K562 (cell line): ENCODE measurements at regions not wholly inside any gene's neighbourhood (a gene's known extent, or its start where the extent isn't known, plus 50 kb on each side); places are given as distances from the start of the nearest gene placed in this dataset.

Experiments used
- ATAC-seq: fragments of 200-7000 bp; cut with Tn5 transposase; 3 replicates; pipeline ENCODE4 v1.9.1; 2020; ENCODE audit warnings: moderate library complexity
- BruUV-seq: library from RNA; stranded (reverse); fragments of 400-500 nt; replicated peaks from 2 replicates; lab custom pipeline; 2021; lab: Mats Ljungman, UMichigan
- CTCF ChIA-PET: fragments of 300-600 bp; formaldehyde crosslinking; extraction: SDS; loops from one replicate; lab custom pipeline; 2021; ENCODE audit warnings: low intra/inter-chr PET ratio; lab: Yijun Ruan, JAX
- POLR2A ChIA-PET: fragments of 300-600, 350-650 bp; sonication (Branson Sonifier 250); formaldehyde crosslinking; extraction: SDS; loops from one replicate; lab custom pipeline; 2021; ENCODE audit warnings: antibody characterized with exemption, inconsistent platforms; lab: Yijun Ruan, JAX
- DNase-seq, 4 experiments: peaks; one replicate each; pipeline versions ENCODE4 v3.0.0 to v3.0.0-alpha.2; 2011 to 2018; ENCODE audit warnings: low spot score in 3 of 4, mixed read lengths in 3 of 4; ENCODE audit errors: extremely low read depth in 1 of 4
- FAIRE-seq: peaks from 2 replicates; lab custom pipeline; 2011; peaks lifted over from hg19 to GRCh38; lab: Jason Lieb, UNC
- H2AFZ ChIP-seq: 2 replicates; pipeline ENCODE4 v1.6.0; 2011; ENCODE audit warnings: low read depth, low read length, control low read depth, inconsistent platforms
- H3K27ac ChIP-seq: fragments of 200-600 bp; 3 replicates; pipeline ENCODE4 v1.8.0; 2011; ENCODE audit warnings: low read depth, mild to moderate bottlenecking, control low read depth, inconsistent platforms, low read length, moderate library complexity, mixed read lengths; ENCODE audit errors: extremely low read depth
- H3K27me3 ChIP-seq, 2 experiments: fragments of 300-600 bp in 1 of 2; 2 replicates in 1 of 2; 3 replicates in 1 of 2; pipeline versions ENCODE4 v1.6.0 to v1.8.0; 2011; ENCODE audit warnings: inconsistent platforms in 2 of 2, low read length in 2 of 2, mild to moderate bottlenecking in 1 of 2, mixed read lengths in 1 of 2, moderate library complexity in 1 of 2; ENCODE audit not compliant: control insufficient read depth in 2 of 2, insufficient read depth in 2 of 2
- H3K36me3 ChIP-seq: fragments of 300-600 bp; 3 replicates; pipeline ENCODE4 v1.8.0; 2011; ENCODE audit warnings: mild to moderate bottlenecking, low read length, inconsistent platforms; ENCODE audit not compliant: control insufficient read depth, insufficient read depth
- H3K4me1 ChIP-seq, 2 experiments: fragments of 200-600 bp in 1 of 2; replicated peaks in 1 of 2; 2 replicates in 1 of 2; 3 replicates in 1 of 2; pipeline versions ENCODE4 v1.5.1 to v1.8.0; 2011; ENCODE audit warnings: inconsistent platforms in 2 of 2, low read length in 2 of 2, mild to moderate bottlenecking in 1 of 2, mixed read lengths in 1 of 2, moderate library complexity in 1 of 2; ENCODE audit not compliant: control insufficient read depth in 2 of 2, insufficient read depth in 2 of 2
- H3K4me2 ChIP-seq: 2 replicates; pipeline ENCODE4 v1.6.1; 2011; ENCODE audit warnings: low read length, control low read depth, inconsistent platforms, mixed read lengths; ENCODE audit not compliant: insufficient read depth
- H3K4me3 ChIP-seq: fragments of 200-600 bp; sonication (generic), shearing (Covaris generic); 2 replicates; pipeline ENCODE4 v1.5.1; 2016; ENCODE audit warnings: control low read depth, inconsistent platforms
- H3K79me2 ChIP-seq: fragments of 200-600 bp; 3 replicates; pipeline ENCODE4 v1.8.0; 2011; ENCODE audit warnings: low read length, inconsistent platforms; ENCODE audit not compliant: control insufficient read depth, insufficient read depth
- H3K9ac ChIP-seq, 2 experiments: 2 replicates each; pipeline versions ENCODE4 v1.6.0 to v1.6.1; 2011; ENCODE audit warnings: low read depth in 2 of 2, low read length in 2 of 2, control low read depth in 1 of 2, inconsistent platforms in 1 of 2, mild to moderate bottlenecking in 1 of 2, mixed read lengths in 1 of 2; ENCODE audit not compliant: insufficient read depth in 1 of 2
- H3K9me1 ChIP-seq: one replicate; pipeline ENCODE4 v1.6.0; 2011; ENCODE audit warnings: inconsistent platforms, mild to moderate bottlenecking, low read length, moderate library complexity; ENCODE audit not compliant: control insufficient read depth, insufficient read depth
- H3K9me3 ChIP-seq: replicated peaks from 2 replicates; pipeline ENCODE4 v1.5.1; 2011; ENCODE audit warnings: low read depth, low read length, inconsistent platforms; ENCODE audit not compliant: control insufficient read depth, insufficient read depth
- H4K20me1 ChIP-seq: replicated peaks from 2 replicates; pipeline ENCODE4 v1.6.1; 2011; ENCODE audit warnings: low read length, inconsistent platforms, mixed read lengths; ENCODE audit not compliant: control insufficient read depth, insufficient read depth
- CCNT2 ChIP-seq: IDR thresholded peaks from 2 replicates; pipeline ENCODE4 v1.6.1; 2011; ENCODE audit warnings: borderline replicate concordance, low read depth, mild to moderate bottlenecking, moderate library complexity, mixed read lengths, low read length; ENCODE audit not compliant: insufficient read length; ENCODE audit errors: extremely low read depth
- CEBPG ChIP-seq, 3 experiments: fragments of 200-800 bp in 1 of 3; sonication (Bioruptor generic) in 1 of 3; sonication (generic) in 1 of 3; formaldehyde crosslinking in 1 of 3; IDR thresholded peaks in 2 of 3; conservative IDR thresholded peaks in 1 of 3; 2 replicates each; pipeline versions ENCODE4 v1.6.1 to v1.8.0; 2016 to 2022; ENCODE audit warnings: missing compliant biosample characterization in 2 of 3, missing genetic modification characterization in 2 of 3, mild to moderate bottlenecking in 1 of 3, missing genetic modification reagents in 1 of 3
- KAT8 ChIP-seq: fragments of 450-650 bp; IDR thresholded peaks from 2 replicates; pipeline ENCODE4 v1.6.1; 2016; ENCODE audit warnings: low read depth, mild to moderate bottlenecking
- KDM5B ChIP-seq: fragments of 200-600 bp; sonication (generic); IDR thresholded peaks from 2 replicates; pipeline ENCODE4 v1.6.1; 2012; ENCODE audit warnings: low read depth, mild to moderate bottlenecking, moderate library complexity, low read length, control low read depth, inconsistent platforms; ENCODE audit not compliant: insufficient replicate concordance
- PHTF2 ChIP-seq: fragments of 250-450 bp; sonication (Bioruptor Pico); IDR thresholded peaks from 2 replicates; pipeline ENCODE4 v1.5.0; 2021; ENCODE audit warnings: mild to moderate bottlenecking
- RBM15 ChIP-seq: fragments of 200-400 bp; formaldehyde crosslinking; IDR thresholded peaks from 2 replicates; pipeline ENCODE4 v1.6.1; 2018; ENCODE audit warnings: mild to moderate bottlenecking, low read length, moderate library complexity; ENCODE audit not compliant: insufficient read depth
- ZNF3 ChIP-seq: fragments of 250-450 bp; sonication (Bioruptor Pico); IDR thresholded peaks from 2 replicates; pipeline ENCODE4 v1.5.0; 2021; ENCODE audit warnings: mild to moderate bottlenecking, moderate library complexity
- WGBS: fragments of 100-300 bp; shearing (Covaris generic); methylation state at CpG from one replicate; pipeline ENCODE4 v1.1.6; 2016; ENCODE audit warnings: low coverage, mixed read lengths; ENCODE audit not compliant: insufficient coverage; ENCODE audit errors: missing lambda C conversion rate; 5-methylcytosine and 5-hydroxymethylcytosine counted together
- in situ Hi-C: fragments of 300-500 bp; cut with MboI; formaldehyde crosslinking; loops from 4 replicates; pipeline ENCODE4 v1.15.0; 2018; ENCODE audit warnings: inconsistent platforms, mixed read lengths
- intact Hi-C: fragments of 100-400 bp; cut with micrococcal nuclease; formaldehyde crosslinking; loops from 2 replicates; pipeline ENCODE4 v1.14.2; 2022
- TF ChIP-seq, protein P1 (sequence below): fragments of 250-450 bp; sonication (Bioruptor Pico); IDR thresholded peaks from 2 replicates; pipeline ENCODE4 v1.8.0; 2021; ENCODE audit warnings: moderate library complexity, mild to moderate bottlenecking, inconsistent platforms
- TF ChIP-seq, protein P2 (sequence below): fragments of 150-350 bp; IDR thresholded peaks from 2 replicates; pipeline ENCODE4 v1.6.1; 2014; ENCODE audit warnings: low read depth, mild to moderate bottlenecking, low read length, borderline replicate concordance
- TF ChIP-seq, protein P3 (sequence below): sonication (generic); formaldehyde crosslinking; IDR thresholded peaks from 2 replicates; pipeline ENCODE4 v1.8.0; 2023; ENCODE audit warnings: mild to moderate bottlenecking, missing genetic modification reagents

DNA sequence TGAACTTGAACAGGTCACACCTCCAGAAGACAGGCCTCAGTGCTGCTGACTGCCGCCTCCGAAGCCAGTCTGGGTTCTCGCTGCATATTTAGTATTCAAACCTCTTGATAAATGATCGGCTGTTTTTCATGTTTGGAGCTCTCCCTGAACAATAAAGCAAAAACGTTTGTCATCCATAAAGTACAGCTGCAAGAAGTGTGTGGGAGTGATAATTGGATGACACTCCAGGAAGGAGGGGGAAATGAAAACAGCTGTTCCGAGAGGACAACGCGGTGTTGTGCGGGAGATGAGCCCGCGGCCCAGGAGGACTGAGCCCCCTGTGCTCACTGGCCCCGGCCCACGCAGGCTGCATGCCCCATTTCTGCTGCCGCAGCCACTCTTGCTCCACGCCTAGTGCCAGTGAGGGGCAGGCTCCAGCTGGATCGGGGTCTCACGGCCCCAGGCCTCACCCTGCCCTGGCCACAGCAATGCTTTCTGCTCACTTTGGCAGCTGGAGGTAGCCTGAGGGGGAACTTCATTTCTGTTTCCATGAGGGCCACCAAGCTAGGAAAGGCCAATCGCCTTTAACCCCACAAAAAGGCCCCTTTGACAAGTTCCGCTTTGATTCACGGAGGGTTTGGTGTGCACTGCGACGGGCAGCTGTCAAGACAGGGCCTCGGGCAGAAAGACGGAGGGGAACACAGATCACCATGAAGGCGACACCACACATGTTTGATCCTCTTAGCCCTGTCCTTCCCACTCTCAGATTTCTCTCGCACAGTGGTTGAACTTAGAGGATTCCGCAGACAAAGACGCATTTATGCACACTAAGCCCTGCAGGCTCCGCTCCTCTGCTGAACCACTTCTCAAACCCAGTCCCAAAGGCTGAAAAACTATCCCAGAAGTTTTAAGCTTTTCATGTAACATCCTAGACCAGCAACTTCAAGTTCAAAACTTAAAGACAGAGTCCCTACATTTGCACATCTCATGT is 537.6 kb downstream of the EFNB2 start:
- Histone ChIP-seq H2AFZ (no peak overlapping the region), H3K9me3 (no peaks in the 10 kb centered on the region), H3K36me3 (no peaks in the 10 kb centered on the region), H3K9me1 (no peaks in the 10 kb centered on the region)
- in situ Hi-C loops, result no loop called here
- FAIRE-seq (no peak), ATAC-seq (no peak)
- CTCF ChIA-PET, result no interaction called here
- no peak for TF ChIP-seq PHTF2 (CRISPR knock-in tag)
- TF ChIP-seq, protein P1, sequence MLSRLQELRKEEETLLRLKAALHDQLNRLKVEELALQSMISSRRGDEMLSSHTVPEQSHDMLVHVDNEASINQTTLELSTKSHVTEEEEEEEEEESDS (CRISPR knock-in tag), result no peak
- TF ChIP-seq, protein P2, sequence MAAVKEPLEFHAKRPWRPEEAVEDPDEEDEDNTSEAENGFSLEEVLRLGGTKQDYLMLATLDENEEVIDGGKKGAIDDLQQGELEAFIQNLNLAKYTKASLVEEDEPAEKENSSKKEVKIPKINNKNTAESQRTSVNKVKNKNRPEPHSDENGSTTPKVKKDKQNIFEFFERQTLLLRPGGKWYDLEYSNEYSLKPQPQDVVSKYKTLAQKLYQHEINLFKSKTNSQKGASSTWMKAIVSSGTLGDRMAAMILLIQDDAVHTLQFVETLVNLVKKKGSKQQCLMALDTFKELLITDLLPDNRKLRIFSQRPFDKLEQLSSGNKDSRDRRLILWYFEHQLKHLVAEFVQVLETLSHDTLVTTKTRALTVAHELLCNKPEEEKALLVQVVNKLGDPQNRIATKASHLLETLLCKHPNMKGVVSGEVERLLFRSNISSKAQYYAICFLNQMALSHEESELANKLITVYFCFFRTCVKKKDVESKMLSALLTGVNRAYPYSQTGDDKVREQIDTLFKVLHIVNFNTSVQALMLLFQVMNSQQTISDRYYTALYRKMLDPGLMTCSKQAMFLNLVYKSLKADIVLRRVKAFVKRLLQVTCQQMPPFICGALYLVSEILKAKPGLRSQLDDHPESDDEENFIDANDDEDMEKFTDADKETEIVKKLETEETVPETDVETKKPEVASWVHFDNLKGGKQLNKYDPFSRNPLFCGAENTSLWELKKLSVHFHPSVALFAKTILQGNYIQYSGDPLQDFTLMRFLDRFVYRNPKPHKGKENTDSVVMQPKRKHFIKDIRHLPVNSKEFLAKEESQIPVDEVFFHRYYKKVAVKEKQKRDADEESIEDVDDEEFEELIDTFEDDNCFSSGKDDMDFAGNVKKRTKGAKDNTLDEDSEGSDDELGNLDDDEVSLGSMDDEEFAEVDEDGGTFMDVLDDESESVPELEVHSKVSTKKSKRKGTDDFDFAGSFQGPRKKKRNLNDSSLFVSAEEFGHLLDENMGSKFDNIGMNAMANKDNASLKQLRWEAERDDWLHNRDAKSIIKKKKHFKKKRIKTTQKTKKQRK, result no peak
- no peak for TF ChIP-seq RBM15
- TF ChIP-seq CEBPG (CRISPR knock-in tag; IDR thresholded peaks at IDR 0.05), result no peak
- TF ChIP-seq CEBPG (tag; conservative IDR thresholded peaks at IDR 0.05 in 1 of 2, IDR thresholded peaks at IDR 0.05 in 1 of 2), result no peak
- TF ChIP-seq ZNF3, result no peak
- TF ChIP-seq CCNT2, result no peak
- TF ChIP-seq, protein P3, sequence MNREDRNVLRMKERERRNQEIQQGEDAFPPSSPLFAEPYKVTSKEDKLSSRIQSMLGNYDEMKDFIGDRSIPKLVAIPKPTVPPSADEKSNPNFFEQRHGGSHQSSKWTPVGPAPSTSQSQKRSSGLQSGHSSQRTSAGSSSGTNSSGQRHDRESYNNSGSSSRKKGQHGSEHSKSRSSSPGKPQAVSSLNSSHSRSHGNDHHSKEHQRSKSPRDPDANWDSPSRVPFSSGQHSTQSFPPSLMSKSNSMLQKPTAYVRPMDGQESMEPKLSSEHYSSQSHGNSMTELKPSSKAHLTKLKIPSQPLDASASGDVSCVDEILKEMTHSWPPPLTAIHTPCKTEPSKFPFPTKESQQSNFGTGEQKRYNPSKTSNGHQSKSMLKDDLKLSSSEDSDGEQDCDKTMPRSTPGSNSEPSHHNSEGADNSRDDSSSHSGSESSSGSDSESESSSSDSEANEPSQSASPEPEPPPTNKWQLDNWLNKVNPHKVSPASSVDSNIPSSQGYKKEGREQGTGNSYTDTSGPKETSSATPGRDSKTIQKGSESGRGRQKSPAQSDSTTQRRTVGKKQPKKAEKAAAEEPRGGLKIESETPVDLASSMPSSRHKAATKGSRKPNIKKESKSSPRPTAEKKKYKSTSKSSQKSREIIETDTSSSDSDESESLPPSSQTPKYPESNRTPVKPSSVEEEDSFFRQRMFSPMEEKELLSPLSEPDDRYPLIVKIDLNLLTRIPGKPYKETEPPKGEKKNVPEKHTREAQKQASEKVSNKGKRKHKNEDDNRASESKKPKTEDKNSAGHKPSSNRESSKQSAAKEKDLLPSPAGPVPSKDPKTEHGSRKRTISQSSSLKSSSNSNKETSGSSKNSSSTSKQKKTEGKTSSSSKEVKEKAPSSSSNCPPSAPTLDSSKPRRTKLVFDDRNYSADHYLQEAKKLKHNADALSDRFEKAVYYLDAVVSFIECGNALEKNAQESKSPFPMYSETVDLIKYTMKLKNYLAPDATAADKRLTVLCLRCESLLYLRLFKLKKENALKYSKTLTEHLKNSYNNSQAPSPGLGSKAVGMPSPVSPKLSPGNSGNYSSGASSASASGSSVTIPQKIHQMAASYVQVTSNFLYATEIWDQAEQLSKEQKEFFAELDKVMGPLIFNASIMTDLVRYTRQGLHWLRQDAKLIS, result no peak
- TF ChIP-seq KDM5B, result no peak
- no peak for TF ChIP-seq KAT8
- TF ChIP-seq, all 486 proteins: peak for 0
- no peak overlapping the region for H3K27ac ChIP-seq
- no peak for DNase-seq
- BruUV-seq, result no TSS peak
- POLR2A ChIA-PET, result no interaction called here
- H3K4me2 ChIP-seq, result no peak overlapping the region
- H3K79me2 ChIP-seq, result no peaks in the 10 kb centered on the region
- H3K27me3 ChIP-seq, result no peaks in the 10 kb centered on the region
- WGBS, result 6% methylated on average over 11 of the region's 29 CpGs
- H4K20me1 ChIP-seq, result no peaks in the 10 kb centered on the region
- no peaks in the 10 kb centered on the region for H3K4me1 ChIP-seq
- no peak overlapping the region for H3K9ac ChIP-seq
- H3K4me3 ChIP-seq, result no peak overlapping the region
- intact Hi-C loops, result no loop called here
